ENCODE measurements at regions not wholly inside any gene's neighbourhood (a gene's known extent, or its start where the extent isn't known, plus 50 kb on each side); places are given as distances from the start of the nearest gene placed in this dataset.

DNA sequence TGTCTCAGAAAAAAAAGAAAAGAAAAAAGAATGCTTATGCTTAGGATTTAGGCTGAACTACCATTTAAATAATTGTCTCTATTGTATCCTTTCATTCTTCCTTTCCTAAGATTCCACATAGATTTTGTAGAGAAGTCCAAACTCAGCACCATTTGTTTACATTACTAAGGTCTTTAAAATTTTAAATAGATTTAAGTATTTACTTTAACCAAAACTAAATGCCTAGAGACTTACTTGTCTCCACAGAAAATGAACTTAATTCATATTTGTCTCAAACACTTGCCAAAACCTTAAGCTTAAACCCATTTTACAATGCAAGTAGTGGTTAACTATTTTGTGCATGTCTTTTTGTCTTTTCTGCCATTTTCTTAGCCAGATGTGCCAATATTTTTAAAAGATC, 54.1 kb upstream of the ABI1 start:
- H3K27ac Mint-ChIP-seq = no peak overlapping the region
- ATAC-seq (ENCODE audit: low read depth) = no peak
- peaks cover 2% of the 10 kb centered on the region for H3K36me3 Mint-ChIP-seq
- no peaks in the 10 kb centered on the region for H3K9me3 Mint-ChIP-seq
- peaks cover 2% of the 10 kb centered on the region for H3K27me3 Mint-ChIP-seq
- POLR2A ChIA-PET = no interaction called here
- H3K4me3 Mint-ChIP-seq = no peak overlapping the region
- DNase-seq = no peak
- peaks cover 1% of the 10 kb centered on the region for H3K4me1 Mint-ChIP-seq

- Mint-ChIP-seq H3K4me1 (peaks cover 1% of the 10 kb centered on the region), H3K27me3 (peaks cover 4% of the 10 kb centered on the region), H3K36me3 (peaks cover 3% of the 10 kb centered on the region), H3K4me3 (no peak overlapping the region), H3K27ac (no peak overlapping the region), H3K9me3 (no peaks in the 10 kb centered on the region)
- no peak for DNase-seq
- ATAC-seq (ENCODE audit: low read depth) = no peak
- POLR2A ChIA-PET = no interaction called here
Observed at GRCh38 chr10:26911811-26912461, 51.2 kb upstream of the ABI1 start.

Measured in activated naive CD8-positive, alpha-beta T cell treated with anti-CD3 and anti-CD28 coated beads, Interleukin-2, amount 10 ng/mL, durations not matched to agents 7 days and 5 days (primary cell).